RPMI7951 (cell line): ENCODE measurements at regions not wholly inside any gene's neighbourhood (a gene's known extent, or its start where the extent isn't known, plus 50 kb on each side); places are given as distances from the start of the nearest gene placed in this dataset.
"Not testable (repeated sequence)": the region's sequence is repeated elsewhere in the genome, so short reads cannot be mapped to it uniquely, and the experiment has no call there.

Source experiments
- DNase-seq: peaks from one replicate; pipeline ENCODE4 v3.0.0-alpha.2; 2012; ENCODE audit warnings: low read depth

DNA sequence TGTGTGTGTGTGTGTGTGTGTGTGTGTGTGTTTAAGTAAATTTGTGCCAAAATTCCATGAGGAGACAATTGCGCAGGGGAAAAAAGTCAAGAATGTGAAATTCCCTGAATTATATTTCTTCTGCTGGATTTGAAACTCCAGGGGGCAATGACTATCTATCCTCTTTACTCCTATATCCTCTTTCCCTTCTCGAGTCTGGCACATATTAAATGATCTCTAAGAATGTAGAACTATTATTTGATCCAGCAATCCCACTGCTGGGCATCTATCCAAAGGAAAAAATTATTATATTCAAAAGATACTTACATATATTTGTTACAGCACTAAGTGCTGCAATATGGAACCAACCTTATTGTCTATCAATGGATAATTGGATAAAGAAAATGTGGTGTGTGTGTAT is 350.1 kb upstream of the ADAMTS9 start:
- no peak for DNase-seq

DNA sequence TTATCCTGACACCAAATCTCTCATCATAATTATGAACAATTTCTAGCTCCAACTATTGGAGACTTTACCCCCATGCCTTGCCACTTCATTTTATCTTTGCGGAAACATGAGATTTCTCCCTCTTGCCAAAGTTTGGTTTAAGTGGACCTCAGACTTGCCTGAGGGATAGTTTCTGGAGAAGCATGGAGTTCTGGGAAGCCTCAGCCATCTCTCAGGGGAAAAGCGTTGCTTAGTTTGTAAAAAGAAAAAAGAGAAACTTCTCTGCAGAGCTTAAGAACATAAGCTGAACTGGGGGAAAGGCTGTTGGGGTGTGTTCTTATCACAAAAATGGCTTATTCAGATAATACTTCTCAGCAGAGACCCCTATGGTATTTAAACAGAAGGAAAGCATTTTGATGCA is 347.4 kb upstream of the ADAMTS9 start:
- DNase-seq = peak; percentile 76

DNA sequence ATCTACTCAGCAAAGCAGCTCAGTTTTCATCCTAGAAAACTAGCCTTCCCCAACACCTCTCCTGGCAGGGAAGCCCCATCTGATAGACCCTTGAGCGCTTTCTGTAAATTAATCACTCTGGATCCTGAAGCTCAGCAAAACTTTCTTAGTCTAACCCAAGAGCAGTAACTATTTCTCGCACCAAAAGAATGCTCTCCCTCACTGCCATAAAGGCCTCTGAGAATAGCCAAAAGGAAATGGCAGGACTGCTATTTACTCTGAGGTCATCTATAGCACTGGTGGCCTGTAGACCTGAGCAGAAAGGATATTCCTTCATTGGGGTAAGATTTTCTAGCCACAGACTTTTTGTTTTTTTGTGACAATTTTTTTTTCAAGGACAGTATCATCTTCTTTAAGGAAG is 345.8 kb upstream of the ADAMTS9 start:
- peak; percentile 28 for DNase-seq

DNA sequence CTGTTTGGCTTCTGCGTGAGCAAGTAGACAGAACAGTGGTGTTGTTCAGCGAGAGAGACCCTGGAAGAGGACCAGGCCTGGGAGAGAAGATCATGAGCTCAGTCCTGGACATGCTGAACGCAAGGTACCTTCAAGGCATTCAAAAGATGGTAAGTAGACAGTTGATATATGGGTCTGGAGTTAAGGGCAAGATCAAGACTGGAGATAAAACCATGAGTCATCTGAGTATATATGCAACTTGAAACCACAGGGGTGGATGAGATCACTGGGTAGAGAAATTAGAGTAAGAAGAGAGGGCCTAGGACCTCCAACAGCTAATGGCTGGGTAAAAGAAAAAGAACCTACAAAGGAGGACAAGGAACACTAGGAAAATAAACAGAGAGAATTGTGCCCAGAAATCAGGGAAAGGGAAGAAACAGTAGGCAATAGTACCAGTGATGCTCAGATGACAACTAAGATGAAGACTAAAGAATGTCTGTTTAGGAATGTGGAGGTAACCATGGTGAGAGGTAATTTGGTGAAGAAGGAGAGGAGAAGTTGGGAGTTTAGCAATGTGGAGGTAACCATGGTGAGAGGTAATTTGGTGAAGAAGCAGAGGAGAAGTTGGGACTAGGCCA is 343.2 kb upstream of the ADAMTS9 start:
- DNase-seq = peak; percentile 98

DNA sequence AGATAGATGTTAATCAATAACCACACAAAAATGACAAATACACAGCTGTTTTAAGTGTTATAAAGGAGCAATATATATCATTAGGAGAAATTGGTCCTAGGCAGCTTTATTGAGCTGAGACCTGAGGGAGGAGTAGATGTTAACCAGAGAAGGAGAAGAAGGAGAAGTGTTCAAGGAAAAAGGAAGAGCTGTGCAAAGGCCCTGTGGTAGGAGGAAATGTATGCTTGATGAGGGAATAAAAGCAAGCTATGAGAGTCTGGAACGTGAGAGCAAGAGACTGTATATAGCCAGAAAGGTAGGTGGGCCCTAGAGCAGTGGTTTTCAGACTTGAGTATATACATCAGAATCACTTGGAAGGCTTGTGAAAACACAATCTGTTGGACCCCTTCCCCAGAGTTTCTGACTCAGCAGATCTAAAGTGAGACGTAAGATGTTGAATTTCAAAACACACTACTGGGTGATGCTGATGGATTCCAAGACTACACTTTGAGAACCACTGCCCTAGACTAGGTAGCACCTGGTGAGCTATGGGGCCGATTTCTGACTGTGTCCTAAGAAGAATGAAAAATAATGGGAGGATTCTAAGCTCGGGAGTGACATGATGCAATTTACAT is 342.3 kb upstream of the ADAMTS9 start:
- DNase-seq = no peak

DNA sequence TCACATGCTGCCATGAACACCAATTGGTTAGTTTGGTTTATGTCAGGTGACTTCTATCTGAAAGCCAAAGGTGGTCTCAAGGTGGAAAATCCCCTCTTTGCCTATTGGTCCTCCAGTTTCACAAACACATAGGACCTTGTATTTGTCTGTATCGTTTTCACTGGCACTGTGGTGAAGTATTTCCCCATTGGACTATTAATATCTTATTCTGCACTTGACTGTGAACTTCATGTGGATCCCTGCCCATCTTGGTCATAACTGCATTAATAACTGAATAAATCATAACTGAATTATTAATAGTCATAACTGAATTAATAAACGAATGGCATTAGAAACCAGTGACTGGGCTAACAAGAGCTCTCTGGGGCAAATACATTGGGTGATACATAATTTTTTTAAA is 341.3 kb upstream of the ADAMTS9 start:
- DNase-seq = no peak

DNA sequence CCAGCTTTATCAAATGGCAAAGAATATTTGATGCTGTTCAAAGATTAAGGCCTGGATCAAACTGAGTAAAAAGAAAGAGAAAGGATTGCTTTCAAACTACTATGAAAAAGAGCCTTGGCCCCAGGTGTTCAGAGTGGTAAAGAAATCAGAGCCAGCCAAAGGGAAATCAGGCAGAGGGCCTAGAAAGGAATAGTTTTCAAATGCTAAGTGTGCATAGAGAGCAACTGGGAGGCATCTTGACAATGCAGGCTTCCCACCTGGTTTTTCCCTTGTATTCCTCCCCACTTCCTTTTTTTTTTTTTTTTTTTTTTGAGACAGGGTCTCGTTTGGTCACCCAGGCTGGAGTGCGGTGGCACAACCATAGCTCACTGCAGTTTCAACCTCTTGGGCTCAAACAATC is 340.2 kb upstream of the ADAMTS9 start:
- no peak for DNase-seq

DNA sequence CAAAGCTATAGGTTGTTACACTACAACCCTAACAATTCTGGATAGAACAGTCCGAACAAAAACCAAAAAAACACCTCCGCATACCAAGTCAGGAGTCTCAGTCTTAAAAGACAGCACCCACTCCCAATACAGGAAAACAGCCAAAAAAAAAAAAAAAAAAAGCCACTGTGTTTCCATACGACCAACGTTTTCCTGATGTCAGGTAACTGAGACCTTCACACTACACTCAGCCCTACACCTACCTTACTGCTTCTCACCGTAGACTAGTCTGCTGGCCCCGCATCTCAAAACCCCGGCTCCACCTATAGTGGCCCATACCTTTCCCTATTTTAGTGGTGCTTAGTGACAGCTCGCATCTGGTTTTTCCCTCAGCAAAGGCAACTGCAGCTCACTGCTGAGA is 339.5 kb upstream of the ADAMTS9 start:
- DNase-seq = no peak

DNA sequence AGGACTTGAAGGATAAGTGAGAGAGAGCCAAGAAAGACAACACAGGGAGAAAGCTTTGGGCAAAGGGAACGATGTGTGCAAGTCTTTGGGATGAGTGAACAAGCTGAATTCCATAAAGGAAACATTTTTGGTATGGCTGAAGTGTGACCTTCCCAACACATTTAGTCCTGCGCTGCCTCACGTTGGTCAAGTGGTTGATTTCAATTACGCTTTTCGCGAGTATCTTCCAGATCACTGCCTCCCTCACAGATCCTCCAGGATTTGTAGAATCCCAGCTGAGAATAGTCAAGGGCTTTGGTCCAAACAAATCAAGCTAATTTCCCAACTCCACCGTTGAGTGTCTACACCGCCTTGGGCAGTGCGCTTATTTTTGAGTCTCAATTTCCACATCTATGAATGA is 338.4 kb upstream of the ADAMTS9 start:
- no peak for DNase-seq

DNA sequence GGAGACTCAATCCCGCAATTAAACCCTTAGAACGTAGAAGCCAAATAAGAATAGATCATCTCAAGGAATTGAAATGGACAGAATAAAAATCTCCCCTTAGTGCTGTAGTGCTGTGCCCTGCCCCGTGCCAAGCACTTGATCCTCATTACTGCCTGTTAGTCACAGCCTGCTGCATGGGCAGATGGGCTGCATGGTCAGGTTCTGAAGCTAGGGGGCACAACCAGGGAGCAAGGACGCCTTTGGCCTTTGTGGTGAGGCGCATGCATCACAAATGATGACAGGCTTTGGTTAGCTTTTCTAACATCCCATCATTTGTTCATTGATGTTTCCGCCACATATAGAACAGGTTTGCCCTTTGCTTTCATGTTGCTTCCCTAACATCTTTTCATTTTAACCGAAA is 336.3 kb upstream of the ADAMTS9 start:
- no peak for DNase-seq

DNA sequence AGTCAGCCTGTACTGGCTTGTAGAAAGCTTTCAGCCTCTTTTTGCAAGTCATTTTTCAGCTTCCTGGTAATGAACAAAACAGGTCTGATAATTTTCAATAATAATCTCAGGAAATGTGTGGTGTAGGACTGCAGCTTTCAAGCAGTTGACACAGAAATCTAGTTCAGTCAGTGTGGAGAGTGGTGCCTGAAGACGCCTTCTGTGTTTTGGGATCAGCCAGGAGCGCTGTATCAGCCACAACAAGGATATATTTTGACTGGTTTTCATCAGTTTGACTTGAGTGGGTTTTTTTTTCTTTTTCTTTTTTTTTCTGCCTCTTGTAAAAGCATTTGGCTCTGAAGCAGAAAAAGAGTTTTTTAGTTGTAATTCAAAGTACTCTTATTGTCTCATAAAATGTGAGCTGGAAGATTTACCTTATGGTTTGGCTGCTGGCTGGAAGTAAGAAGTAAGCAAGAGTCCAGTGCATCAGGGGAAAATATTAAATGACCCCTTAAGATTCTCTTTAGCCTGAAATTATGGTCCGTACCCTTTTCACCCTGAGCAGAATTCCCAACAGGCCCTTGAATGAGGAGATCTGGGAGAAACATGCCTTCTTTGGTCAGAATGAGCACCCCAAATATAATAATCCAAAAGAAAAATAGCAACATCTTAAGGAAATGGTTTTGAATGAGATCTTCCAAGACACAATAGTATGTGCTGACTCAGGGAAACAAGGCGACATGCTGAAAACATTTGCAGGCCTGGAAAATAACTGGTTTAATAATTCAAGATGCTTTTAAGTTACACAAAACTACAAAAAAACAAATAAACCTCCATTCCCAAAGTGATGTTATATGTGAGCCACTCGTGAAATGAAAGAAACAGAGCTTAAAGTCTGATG is 332.7 kb upstream of the ADAMTS9 start:
- DNase-seq = no peak

DNA sequence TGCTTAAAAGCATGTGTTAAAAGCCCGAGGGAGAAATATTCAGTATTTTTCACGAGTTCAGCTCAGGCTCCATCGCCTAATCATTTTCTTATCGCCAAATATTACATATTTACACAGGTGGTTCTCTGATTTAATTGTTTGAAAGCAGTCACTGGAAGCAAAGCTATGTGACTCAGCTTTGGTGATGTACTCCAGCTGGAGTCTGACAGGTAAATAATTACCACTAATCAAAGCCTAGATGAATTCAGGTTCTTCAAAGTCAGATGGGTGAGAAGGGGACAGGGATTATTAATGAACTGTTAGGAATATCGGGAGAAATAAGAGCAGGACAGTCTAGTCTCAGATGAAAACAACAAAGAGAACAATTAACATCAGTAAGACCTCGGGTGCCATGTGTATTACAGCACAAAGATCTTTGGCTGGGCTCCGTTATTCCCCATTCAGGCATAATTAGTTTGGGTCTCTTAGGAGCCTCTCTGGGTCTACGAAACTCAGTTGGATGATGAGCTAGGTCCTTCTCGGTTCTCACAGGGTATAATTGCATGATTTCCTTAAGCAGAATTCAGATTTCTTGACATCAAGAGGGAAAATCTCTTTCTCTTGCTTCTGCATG is 331.7 kb upstream of the ADAMTS9 start:
- no peak for DNase-seq

DNA sequence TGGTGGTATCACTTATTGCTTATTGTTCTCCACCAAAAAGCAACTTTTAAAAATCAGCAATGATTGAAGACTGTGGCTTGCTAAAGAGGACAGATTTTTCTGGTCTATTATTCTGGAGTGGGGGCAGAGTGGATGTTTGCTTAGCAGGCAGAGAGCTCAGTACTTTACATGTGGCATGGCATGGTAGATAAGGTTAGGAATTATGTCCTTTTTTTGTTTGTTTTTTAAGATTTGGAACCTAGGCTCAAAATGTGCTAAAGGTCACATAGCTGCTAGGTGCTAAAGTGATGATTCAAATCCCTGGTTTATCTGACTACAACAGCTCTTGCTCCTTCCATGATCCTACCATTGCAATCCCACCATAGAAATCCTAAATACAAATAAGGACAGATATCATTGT is 331.0 kb upstream of the ADAMTS9 start:
- DNase-seq = no peak

DNA sequence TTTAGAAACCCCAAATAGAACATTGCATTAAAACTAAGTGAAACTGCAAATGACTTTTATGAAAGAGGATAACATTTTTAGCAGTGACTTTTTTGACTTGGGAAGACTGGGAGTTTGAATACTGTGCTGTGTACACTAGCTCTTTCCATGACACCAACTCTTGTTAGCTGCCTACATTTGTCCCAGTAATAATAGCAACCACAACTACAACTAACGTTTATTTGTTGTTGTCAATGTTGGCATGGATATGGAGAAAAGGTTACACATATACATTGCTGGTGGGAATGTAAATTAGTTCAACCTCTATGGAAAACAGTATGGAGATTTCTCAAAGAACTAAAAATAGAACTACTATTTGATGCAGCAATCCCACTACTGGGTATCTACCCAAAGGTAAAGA is 329.6 kb upstream of the ADAMTS9 start:
- no peak for DNase-seq

DNA sequence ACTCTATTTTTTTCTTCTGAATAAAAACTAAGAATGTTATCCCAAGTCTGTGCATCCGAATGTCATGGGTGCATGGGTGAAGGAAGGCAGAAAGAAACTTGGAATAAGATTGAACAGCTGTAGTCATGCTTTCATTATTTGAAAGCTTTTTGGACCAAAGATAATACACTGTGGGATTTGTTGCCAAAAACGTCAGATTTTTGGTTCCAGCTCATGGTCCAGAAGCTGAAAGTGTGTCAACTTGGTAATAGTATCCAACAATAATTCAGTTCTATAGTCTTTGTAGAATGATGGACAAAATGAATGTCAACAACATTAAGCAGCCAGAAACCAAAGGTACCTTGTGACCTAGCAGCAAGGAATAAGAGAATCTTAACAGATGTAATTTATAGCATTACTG is 327.9 kb upstream of the ADAMTS9 start:
- no peak for DNase-seq

DNA sequence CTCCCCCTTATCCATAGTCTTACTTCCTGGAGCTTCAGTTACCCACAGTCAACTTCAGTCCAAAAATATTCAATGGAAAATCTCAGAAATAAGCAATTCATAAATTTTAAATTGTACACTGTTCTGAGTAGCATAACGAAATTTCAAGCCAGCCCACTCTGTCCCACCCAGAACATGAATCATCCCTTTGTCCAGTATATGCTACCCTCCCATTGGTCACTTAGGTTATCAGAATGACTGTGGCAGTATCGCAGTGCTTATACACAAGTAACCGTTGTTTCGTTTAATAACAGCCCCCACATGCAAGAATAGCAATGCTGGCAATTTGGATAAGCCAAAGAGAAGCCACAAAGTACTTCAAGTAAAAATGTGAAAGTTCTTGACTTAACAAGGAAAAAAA is 325.3 kb upstream of the ADAMTS9 start:
- no peak for DNase-seq

DNA sequence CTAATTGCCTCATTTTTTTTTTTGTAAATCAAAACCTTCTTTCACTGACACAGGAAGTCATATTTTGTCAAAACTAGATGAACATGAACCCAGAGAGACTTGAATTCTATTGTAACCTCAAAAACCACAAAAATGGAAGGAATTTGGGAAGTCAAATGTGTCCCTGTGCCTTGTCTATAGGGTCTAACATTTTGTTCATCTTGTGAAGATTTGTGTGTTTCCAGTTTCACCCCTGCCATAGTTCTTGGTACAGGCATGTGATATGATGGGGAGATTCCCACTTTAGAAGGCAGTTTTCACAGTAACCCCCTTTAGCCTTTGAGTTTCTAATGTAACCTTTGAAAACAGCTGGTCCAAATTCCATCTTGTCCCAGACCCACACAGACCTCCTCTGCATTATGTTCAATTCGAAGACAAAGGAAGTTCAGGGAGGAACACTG is 318.5 kb upstream of the ADAMTS9 start:
- peak; percentile 88 for DNase-seq

DNA sequence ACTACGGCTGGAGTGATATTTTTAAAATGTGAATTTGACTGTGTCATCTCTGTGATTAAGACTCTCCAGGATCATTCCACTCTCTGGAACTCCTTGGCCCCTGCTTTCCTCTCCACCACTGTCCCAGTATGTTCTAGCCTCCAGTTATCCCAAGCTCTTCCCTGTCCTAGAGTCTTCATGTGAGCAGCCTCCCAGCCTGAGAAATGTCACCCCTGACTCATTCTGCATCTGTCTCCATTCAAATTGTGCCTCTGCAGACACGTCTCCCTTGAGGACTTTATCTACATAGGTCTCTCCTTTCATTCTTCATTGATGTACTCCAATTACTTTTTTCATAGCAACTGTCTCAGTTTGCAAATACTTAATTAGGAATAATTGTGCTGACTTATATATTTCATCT is 317.7 kb upstream of the ADAMTS9 start:
- peak; percentile 66 for DNase-seq

DNA sequence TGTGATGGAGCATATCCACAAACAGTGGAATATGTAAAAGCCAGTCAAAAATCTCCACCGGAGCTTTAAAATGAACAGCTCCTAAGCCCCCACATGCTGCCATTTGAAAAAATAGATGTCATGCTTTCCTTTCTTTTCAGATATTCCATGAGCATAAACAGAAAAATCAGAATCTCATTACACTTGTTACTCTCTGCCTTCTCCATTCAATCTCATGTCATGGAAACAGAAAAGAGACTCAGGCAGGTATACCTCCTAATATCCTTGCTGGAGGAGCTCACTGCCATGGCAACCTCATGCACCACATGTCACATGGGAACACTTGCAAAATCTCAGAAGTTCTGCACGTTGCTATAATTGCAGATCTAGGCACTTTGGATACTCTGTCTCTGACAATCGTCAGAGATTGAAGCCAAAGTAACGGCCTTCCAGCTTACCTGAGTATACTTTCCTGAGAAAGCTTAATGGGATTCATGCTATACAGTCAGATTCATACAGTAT is 317.0 kb upstream of the ADAMTS9 start:
- DNase-seq = no peak

DNA sequence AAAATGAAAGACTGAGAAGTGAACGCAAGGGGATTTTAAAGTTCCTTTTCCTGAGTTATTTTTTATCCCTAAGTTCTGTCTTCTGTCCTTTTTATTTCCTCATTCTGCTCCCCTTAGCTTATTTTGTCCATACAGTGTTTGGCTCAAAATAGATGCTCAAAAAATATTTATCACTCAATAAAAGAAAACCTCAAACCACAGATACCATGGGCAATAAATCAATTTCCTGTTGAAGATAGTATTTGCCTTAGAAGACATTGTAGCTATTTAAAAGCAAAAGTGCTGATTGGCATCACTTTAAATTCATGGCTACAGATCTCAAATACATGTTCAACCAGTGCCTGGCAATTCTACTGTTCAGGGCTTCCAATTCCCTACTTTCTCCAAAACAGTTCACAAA is 316.5 kb upstream of the ADAMTS9 start:
- no peak for DNase-seq

DNA sequence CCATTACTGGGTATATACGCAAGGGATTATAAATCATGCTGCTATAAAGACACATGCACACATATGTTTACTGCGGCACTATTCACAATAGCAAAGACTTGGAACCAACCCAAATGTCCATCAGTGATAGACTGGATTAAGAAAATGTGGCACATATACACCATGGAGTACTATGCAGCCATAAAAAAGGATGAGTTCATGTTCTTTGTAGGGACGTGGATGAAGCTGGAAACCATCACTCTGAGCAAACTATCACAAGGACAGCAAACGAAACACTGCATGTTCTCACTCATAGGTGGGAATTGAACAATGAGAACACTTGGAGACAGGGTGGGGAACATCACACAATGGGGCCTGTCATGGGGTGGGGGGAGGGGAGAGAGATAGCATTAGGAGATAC is 313.3 kb upstream of the ADAMTS9 start:
- DNase-seq = not testable (repeated sequence)

DNA sequence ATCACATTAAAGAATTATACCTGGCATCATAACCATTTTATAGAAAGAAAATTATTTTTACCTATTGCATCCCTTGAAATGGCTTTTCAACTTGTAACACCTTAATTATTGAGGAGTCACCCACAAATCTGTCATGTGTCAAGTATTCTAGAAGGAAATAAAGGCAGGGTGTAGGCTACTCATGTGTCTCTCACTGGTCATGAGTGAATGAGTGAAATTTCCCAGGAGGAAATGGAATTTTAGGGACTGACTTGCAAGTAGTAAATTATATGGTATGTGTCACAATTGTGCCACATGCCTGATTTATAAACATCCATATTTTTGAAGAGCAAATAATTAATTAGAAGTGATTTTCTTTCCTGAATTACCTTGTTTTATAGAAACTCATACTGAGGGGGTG is 310.5 kb upstream of the ADAMTS9 start:
- no peak for DNase-seq
